ENCODE measurements at regions not wholly inside any gene's neighbourhood (a gene's known extent, or its start where the extent isn't known, plus 50 kb on each side); places are given as distances from the start of the nearest gene placed in this dataset.

- POLR2A ChIA-PET = no interaction called here
Observed at GRCh38 chr17:14845591-14846281, 419.4 kb downstream of the PMP22 start.

More at GRCh38 chr17:14845591-14846281, 419.4 kb downstream of the PMP22 start:
- H3K36me3 Mint-ChIP-seq = no peaks in the 10 kb centered on the region
- DNase-seq (ENCODE audit: low spot score) = no peak
- CTCF ChIA-PET = no interaction called here
- peaks cover 2% of the 10 kb centered on the region; the same call in 1 of the 2 replicates for H3K27me3 Mint-ChIP-seq (ENCODE audit: low read depth)
- H3K27ac Mint-ChIP-seq = no peak overlapping the region
- ATAC-seq = no peak
- no peak overlapping the region for H3K4me3 Mint-ChIP-seq
- peaks cover 8% of the 10 kb centered on the region for H3K9me3 Mint-ChIP-seq
- H3K4me1 Mint-ChIP-seq = no peaks in the 10 kb centered on the region
- TF ChIP-seq IRF1 (CRISPR knock-in tag; IDR thresholded peaks at IDR 0.05) (no peak), CBFB (CRISPR knock-in tag; IDR thresholded peaks at IDR 0.05; ENCODE audit: low read depth) (no peak), ZNF263 (CRISPR knock-in tag; IDR thresholded peaks at IDR 0.05; ENCODE audit: low read depth) (no peak), ZNF671 (CRISPR knock-in tag; IDR thresholded peaks at IDR 0.05) (no peak), FOXP4 (CRISPR knock-in tag; IDR thresholded peaks at IDR 0.05) (no peak), FOXK1 (CRISPR knock-in tag; IDR thresholded peaks at IDR 0.05) (no peak), ZNF121 (CRISPR knock-in tag; IDR thresholded peaks at IDR 0.05) (no peak), RELA (CRISPR knock-in tag; IDR thresholded peaks at IDR 0.05; ENCODE audit: borderline replicate concordance) (no peak), JAZF1 (CRISPR knock-in tag; IDR thresholded peaks at IDR 0.05) (no peak), ATF2 (CRISPR knock-in tag; IDR thresholded peaks at IDR 0.05; ENCODE audit: borderline replicate concordance, low read depth) (no peak), HMGXB4 (CRISPR knock-in tag; IDR thresholded peaks at IDR 0.05) (no peak), E2F4 (CRISPR knock-in tag; IDR thresholded peaks at IDR 0.05; ENCODE audit: borderline replicate concordance, low read depth) (no peak), STAT6 (CRISPR knock-in tag; conservative IDR thresholded peaks at IDR 0.05; ENCODE audit: low read depth) (no peak), IRF2 (CRISPR knock-in tag; IDR thresholded peaks at IDR 0.05; ENCODE audit: borderline replicate concordance, low read depth) (no peak)
- TF ChIP-seq, protein P1, sequence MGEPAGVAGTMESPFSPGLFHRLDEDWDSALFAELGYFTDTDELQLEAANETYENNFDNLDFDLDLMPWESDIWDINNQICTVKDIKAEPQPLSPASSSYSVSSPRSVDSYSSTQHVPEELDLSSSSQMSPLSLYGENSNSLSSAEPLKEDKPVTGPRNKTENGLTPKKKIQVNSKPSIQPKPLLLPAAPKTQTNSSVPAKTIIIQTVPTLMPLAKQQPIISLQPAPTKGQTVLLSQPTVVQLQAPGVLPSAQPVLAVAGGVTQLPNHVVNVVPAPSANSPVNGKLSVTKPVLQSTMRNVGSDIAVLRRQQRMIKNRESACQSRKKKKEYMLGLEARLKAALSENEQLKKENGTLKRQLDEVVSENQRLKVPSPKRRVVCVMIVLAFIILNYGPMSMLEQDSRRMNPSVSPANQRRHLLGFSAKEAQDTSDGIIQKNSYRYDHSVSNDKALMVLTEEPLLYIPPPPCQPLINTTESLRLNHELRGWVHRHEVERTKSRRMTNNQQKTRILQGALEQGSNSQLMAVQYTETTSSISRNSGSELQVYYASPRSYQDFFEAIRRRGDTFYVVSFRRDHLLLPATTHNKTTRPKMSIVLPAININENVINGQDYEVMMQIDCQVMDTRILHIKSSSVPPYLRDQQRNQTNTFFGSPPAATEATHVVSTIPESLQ (CRISPR knock-in tag; IDR thresholded peaks at IDR 0.05) = no peak
- TF ChIP-seq, protein P2, sequence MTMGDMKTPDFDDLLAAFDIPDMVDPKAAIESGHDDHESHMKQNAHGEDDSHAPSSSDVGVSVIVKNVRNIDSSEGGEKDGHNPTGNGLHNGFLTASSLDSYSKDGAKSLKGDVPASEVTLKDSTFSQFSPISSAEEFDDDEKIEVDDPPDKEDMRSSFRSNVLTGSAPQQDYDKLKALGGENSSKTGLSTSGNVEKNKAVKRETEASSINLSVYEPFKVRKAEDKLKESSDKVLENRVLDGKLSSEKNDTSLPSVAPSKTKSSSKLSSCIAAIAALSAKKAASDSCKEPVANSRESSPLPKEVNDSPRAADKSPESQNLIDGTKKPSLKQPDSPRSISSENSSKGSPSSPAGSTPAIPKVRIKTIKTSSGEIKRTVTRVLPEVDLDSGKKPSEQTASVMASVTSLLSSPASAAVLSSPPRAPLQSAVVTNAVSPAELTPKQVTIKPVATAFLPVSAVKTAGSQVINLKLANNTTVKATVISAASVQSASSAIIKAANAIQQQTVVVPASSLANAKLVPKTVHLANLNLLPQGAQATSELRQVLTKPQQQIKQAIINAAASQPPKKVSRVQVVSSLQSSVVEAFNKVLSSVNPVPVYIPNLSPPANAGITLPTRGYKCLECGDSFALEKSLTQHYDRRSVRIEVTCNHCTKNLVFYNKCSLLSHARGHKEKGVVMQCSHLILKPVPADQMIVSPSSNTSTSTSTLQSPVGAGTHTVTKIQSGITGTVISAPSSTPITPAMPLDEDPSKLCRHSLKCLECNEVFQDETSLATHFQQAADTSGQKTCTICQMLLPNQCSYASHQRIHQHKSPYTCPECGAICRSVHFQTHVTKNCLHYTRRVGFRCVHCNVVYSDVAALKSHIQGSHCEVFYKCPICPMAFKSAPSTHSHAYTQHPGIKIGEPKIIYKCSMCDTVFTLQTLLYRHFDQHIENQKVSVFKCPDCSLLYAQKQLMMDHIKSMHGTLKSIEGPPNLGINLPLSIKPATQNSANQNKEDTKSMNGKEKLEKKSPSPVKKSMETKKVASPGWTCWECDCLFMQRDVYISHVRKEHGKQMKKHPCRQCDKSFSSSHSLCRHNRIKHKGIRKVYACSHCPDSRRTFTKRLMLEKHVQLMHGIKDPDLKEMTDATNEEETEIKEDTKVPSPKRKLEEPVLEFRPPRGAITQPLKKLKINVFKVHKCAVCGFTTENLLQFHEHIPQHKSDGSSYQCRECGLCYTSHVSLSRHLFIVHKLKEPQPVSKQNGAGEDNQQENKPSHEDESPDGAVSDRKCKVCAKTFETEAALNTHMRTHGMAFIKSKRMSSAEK (CRISPR knock-in tag; IDR thresholded peaks at IDR 0.05; ENCODE audit: borderline replicate concordance) = no peak

Measured in WTC11 (cell line).